ENCODE measurements at regions not wholly inside any gene's neighbourhood (a gene's known extent, or its start where the extent isn't known, plus 50 kb on each side); places are given as distances from the start of the nearest gene placed in this dataset.
A peak's percentile ranks its signal among the peaks of the same experiment; 100 is the strongest.

DNA sequence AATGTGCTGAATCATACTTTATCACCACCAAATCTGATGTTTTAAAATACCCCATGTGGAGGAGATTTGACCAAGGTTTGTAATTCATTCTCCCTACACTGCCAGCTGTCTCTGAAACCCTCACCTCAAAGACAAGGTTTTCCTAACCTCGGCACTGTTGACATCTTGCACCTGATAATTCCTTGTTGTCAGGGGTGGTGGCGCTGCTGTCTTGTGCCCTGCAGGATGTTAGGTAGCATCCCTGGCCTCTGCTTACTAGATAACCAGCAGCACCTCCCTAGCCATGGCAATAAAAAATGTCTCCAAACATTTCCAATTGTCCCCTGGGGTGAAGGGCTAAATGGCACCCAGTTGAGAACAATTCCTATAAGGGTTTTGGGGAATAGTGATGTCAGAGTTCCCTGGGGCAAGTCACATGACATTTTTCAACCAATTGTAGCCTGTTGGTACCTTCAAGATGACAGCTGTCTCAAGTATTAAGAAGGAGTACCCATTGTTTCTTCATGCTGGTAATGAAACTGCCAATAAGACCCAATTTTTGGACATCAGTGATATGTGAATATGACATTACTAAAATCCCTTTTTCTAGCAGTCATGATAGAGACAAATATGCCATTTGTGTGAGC is 160.6 kb upstream of the PLCXD3 start:
- DNase-seq = no peak

DNA sequence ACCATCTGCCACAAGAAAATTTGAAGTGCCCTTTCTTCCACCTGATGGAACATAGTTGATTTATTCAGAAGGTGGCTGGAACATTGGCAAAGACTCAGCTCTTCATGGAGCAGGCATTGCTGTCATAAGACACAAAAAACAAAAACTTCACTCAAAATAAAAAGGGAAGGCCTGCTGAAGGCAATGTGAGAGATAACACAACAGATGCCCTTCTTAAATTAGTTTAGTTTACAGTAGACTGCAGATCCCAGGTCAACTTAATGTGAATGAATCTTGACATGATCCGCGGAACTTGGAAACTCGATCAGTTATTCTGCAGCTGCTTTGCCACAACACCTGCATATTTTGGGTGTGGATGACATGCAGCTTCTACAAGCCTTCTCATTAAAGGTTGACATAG is 159.8 kb upstream of the PLCXD3 start:
- no peak for DNase-seq

DNA sequence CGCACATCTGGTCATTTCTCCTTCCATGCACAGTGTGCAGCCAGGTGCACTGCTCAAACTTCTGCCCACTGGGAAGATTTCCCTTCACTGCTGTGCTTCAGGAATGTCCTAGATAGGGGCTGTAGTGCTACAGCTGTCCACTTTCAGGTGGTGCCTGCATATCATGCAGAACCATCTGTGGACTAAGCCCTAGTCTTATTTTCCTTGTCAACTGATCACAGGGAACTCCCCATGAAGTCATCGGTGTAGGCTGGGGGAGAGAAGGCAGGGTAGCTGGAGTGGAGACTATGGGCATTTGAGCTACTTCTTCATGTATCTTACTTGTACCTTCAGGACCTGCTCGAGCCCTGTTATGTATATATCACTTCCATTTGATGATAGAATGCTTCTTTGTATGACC is 150.9 kb upstream of the PLCXD3 start:
- no peak for DNase-seq

DNA sequence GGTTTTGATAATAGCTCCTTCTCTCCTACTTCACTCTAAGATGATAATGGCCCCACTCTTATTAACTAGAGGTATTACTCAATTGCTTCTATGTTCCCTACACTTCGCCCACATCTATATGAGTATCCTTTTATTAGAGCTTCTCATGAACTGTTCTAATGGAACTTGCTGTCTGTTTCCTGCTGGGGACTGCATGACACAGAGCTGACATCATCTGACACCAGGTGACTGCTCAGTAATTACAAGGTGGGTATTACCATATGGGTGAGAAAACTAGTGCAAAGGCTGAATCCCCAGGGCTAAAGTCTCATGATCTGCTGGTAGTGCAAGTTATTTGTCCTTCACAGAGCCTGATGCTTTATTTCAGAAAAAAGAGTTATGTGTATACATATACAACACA is 146.2 kb upstream of the PLCXD3 start:
- no peak for DNase-seq

DNA sequence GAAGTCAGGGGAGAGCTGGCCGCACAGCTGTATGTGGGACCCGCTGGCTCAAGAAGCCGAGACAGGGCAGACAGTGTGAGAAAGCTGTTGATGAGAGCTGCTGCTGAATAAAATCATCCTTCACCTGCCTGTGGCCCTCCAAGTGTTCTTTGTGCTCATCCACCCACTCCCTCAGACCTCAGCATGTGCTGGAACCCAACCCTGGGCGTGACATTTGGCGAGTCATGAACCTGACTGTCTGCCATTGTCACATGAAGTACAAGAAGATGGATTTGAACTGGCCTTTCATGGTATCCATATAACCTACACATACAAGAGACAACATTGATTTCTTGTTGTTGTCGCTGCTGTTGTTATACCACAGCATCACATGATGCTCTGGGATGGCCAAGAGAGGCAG is 139.7 kb upstream of the PLCXD3 start:
- DNase-seq = no peak

DNA sequence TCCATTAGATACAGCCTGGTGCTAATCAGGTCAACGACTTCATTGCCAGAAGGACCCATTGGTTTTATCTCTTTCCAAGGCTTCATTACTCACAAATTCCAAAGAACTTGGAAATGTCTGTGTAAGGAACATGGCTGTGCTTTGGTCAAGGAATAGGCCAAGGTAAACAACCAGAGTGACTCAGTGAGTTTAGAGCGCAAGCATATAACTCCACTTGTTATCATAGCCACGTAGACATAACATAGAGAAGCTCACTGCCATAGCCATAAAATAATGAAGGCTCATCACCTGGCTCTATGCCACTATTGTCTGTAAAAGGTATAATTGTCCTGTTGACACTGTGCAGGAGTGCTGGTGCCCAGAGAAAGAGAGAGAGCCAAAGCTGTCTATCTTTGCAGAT is 139.3 kb upstream of the PLCXD3 start:
- DNase-seq = no peak

DNA sequence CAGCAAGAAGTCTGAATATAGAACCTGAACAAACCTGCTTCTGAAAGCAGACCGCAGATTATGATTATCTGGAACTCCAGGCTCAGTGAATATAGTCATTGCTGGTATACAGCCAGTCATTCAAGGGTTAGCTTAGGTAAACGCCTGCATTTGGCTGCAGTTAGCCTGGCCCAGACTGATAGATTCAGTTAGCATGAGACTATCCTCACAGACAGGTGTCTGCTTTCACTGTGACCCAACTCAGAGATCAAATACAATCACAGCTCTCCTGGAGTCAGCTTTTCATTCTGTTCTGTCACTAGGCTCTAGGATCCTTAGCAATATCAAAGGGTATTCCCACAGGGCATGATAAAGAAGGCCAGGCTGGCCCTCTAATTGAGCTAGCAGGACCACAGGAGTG is 138.6 kb upstream of the PLCXD3 start:
- no peak for DNase-seq

DNA sequence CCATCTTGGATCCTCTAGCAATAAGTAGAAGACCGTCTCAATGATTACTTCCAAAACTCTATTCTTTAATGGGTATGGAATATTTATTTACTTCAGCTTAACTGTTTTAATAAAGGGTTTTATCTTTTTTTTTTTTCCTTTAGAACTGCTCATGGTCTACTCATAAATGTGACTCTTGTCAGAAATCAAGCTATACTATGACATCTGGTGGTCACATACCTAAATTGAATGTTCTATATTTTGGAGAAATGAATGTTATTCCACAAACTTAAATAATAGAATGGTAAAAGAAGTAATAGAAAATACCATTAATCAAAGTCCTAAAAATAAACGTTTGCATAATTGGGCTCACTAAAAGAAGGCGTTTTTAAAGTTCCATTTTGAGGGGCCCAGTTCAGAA is 131.2 kb upstream of the PLCXD3 start:
- no peak for DNase-seq

DNA sequence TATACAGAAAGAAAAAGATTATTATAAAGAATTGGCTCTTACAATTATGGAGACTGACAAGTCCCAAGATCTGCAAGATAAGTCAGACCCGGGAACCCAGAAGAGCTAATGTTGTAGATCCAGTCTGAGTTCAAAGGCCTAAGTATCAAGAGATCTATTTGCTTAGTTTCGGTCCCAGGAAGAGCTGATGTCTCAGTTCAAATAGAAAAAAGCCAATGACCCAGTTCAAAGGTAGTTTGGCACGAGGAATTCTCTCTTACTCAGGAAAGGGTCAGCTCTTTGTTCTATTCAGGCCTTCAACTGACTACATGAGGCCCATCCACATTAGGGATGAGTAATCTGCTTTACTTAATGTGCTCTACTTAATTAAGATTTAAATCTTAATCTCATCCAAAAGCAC is 128.3 kb upstream of the PLCXD3 start:
- no peak for DNase-seq

DNA sequence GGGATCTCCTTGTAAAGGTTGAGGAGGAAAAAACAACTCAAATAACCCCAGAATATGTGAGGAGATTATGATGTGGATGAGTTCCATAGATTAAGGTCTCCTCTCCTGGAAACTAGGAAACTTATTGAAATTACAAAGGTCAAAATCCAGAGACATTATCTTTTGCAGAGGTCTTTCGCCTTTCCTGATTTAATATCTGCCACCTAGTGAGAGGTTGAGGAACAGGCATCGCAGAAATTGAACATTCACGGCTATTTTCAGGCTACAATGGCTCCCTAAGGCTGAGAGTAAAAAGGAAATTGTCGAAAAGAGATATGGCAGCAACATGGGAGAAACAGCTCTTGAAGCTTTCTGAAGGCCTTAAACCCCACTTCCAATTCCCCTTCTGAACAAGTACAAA is 127.5 kb upstream of the PLCXD3 start:
- no peak for DNase-seq

DNA sequence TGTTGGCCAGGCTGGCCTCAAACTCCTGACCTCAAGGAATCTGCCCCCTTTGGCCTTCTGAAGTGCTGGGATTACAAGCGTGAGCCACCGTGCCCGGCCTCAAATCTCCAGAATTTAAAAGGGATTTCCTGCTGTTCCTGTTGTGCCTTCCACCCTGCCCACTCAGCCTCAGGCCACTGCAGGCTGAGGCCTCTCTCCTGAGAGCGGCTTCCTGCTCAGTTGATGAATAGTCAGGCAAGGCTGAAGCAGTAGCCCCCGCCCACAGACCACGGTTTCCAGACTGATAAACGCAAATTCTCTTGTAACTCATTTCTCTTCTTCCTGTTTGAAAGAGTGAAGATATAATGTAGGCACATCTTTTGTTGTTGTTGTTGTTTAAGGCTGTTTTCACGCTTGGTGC is 127.0 kb upstream of the PLCXD3 start:
- DNase-seq = no peak

DNA sequence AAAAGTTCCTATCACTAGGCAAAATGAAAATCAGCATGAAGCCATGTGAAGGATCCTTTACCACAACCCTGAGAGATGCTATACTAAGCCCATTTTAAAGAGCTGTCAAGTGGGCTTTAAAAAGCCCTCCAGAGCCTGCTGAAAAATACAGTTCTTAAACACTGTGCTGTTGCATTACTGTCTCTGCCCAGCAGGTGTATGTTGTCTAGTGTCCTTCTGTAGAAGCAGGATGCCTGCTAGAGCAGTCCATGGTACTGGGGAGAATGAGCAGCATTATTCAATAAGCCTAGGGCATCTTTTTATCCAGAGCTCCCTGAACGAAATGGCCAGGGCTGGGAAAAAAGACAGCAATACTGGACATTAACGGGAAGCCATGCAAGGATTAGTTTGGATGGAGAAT is 126.2 kb upstream of the PLCXD3 start:
- DNase-seq = peak; percentile 17

DNA sequence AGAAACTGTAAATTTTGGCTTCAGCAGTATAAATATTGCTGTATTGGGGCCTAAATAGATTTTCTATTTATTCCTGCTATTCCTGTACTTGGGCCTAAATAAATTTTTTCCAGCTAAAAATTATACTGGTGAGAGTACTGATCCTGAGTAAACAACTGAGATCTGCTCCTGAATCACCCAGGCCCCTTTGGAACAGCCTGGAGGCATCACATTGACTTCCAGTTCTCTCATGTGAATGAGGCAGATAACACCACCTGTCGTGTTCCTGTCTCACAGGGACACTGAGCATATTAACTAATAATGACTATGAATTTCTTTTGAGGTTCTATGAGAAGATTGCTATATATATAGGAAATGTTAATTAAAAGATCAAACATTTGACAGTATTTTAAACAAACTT is 119.5 kb upstream of the PLCXD3 start:
- DNase-seq = no peak

DNA sequence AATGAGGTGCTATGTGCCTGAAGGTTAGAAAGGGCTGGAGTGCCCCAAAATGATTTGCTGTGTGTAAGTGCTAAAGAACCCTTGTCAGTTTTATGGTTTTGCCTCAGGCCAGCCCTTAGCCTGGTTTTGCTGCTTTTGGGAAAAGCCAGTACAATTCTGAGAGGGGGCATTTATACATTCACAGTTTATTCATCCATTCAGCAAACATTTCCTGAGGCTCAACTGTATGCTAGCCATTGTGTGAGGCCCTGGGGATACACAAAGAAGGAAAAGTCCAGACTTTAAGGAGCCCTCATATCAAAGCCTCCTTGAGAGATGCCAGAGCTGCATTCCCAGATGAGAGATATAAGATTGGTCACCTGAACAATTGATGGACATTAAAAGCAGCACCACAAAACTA is 115.2 kb upstream of the PLCXD3 start:
- DNase-seq = no peak

DNA sequence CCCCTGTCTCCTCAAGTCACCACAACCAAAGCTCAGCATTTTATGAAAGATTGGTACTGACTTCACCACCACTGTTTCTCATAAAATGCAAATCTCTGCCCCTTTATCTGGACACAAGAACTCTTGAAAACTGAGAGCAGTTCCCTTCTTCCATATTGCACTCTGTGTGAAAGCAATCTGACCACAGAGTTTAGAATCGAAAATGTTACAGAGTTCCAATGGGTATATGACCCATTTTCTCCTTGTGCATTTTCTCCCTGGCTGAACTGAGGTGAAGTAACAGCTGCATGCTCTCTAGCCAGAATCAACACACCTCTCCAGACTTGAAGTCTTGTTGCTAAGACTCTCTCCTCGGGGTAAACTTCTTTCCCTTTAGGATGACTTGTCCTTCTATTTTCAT is 111.0 kb upstream of the PLCXD3 start:
- DNase-seq = no peak

DNA sequence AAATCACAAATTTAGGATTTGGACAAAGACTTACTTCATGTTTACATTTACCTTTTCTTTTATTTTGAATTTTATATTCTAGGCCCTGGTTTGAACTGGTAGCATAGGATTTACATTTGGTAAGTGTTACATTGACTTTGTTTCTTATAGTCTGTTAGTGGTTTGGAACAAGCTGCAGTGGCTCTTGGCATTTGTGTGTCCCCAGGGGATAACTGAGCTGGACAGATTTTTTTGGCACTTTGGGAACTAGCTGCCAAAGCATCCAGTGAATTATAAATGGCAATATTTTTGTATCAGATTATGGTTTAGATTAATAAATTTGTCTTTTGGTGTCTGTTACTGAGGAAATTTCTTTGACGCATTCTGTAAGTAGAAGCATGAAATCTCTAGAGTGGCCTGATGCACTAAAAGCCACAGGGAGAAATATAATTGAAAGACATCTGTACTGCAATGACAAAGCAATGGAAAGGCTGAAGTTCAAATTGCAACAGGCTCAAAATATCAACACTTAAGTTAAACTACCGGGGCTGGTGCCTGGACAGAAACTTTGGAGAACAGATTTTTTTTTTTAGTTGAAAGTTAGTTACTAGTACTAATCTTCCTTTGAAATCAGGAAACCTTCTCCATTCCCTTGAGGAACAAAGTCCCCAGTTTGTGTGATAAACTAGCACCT is 107.6 kb upstream of the PLCXD3 start:
- DNase-seq = no peak

DNA sequence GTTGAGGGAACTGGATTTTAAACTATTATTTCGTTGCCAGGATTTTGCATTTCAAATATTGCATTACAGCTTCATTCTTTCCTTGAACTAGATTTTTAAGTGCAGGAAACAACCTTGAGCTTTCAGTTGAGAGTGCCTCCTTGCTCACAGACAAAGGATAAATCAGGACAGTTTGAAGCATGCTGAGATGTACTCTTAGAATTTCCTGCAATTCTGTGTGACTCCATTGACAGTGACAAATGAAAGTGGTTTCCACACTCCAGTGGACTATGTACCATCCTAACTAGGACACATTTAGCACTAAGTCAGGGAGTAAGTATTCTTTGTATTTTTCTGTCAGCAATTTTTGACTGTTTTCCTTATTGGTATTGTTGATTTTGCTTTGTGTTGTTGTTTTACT is 100.0 kb upstream of the PLCXD3 start:
- no peak for DNase-seq

DNA sequence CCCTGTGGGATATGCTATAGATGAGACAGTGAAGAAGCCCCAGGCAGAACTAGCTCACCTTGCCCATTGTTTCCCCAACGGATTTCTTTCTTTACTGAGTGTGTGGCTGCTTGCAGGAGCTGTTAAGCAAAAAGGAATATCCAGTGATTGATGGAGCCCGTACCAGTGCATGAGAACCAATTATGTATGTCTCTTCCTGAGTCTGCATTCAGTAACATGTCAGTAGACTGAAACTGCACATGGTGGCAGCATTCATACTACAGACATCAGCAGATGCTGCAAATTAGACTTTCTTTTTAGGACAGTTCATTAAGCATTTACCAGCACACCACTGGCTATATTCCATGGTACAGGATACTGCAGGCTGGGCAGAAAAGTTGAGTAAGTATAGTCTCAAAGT is 90.3 kb upstream of the PLCXD3 start:
- DNase-seq = no peak

DNA sequence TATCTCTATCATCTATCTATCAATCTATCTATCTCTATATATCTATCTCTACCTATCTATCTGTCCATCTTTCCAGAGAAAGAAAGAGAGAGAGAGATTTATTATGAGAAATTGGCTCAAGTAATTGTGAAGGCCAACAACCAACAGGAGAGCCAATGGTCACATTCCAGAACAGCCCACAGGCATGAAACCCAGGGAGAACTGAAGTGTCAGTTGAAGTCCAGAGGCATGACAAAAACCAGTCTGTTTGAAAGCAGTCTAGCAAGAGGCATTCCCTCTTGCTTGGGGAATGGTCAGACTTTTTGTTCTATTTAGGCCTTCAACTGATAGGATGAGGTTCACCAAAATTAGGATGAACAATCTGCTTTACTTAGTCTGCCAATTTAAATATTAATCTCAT is 87.6 kb upstream of the PLCXD3 start:
- no peak for DNase-seq

DNA sequence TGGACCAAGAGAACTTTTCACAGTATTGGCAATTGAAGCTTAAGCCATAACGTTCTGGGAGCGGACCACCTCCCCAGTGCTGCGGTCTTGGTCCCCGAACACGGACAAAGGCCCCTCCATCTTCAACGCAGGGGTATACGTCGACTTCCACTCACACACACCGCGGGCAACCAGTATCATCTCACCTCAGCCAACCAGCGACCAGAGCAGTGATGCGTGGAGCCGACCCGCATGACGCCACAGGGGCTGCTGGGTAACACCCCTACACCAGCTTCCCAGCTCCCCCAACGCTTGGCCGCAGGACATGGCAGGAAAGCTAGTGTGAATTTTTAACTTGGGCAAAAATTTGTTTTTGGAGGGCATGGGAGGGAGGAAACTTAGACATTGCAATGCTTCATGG is 77.3 kb upstream of the PLCXD3 start:
- DNase-seq = no peak

DNA sequence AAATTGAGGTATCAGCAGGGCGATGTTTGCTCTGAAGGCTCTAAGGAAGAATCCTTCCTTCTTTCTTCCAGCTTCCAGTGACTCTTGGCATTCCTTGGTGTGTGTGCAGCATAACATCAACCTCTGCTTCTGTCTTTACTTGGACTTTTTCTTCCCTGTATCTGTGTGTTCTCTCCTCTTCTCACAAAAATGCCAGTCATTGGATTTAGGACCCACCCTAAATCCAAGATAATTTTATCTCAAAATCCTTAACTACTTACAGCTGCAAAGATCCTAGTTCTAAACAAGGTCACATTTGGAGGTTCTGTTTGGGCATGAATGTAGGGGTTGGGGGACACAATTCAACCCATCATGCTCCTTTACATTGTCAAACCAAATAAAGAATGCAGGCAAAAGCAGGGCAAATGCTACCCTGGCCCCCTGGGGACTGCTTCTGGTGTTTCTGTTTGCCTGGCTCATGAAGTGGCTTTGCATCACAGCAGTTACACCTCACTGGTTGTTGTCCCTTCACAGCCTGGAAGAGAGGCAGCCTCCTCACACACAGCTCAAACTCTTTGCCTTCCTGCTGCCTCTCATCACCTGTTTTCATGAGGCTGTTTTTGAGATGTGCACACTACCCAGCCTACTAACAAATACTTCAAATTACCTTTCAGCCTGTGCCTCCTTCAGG is 64.8 kb upstream of the PLCXD3 start:
- no peak for DNase-seq

DNA sequence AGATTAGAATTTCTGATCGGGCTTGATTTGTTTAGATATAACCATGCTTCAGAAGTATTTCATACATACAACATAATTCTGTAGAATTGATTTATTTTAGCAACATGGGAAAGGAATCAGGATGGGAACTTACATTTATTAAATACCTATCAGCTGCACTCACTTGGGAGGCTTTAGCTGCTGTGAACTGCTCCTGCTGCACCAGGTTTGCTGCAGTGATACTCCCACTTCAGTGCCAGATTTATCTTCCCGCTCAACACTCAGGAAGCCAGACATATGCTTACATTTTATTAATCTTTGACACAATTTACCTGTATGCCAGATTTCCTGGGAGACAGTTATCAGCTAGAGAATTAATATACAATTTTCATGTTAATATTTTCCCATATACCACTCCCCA is 64.0 kb upstream of the PLCXD3 start:
- DNase-seq = no peak
